Smooth muscle cell (in vitro differentiated cells): ENCODE measurements at regions not wholly inside any gene's neighbourhood (a gene's known extent, or its start where the extent isn't known, plus 50 kb on each side); places are given as distances from the start of the nearest gene placed in this dataset.

Experiments used
- DNase-seq: peaks from one replicate; lab custom pipeline; 2025; ENCODE audit not compliant: unreplicated experiment; lab: John Stamatoyannopoulos, UW
- H2AFZ ChIP-seq: fragments of 200-600 bp; sonication (generic); 2 replicates; pipeline ENCODE4 v1.6.0; 2016; ENCODE audit warnings: antibody characterized with exemption, low read depth, mild to moderate bottlenecking
- H3F3A ChIP-seq: fragments of 200-600 bp; sonication (generic); 2 replicates; pipeline ENCODE4 v1.6.0; 2017; ENCODE audit warnings: antibody characterized with exemption, low read depth
- H3K27ac ChIP-seq: fragments of 200-600 bp; sonication (generic); 2 replicates; pipeline ENCODE4 v1.5.1; 2016; ENCODE audit warnings: low read depth, mild to moderate bottlenecking
- H3K27me3 ChIP-seq: fragments of 200-600 bp; sonication (generic); 2 replicates; pipeline ENCODE4 v1.6.1; 2016; ENCODE audit warnings: low read depth, mild to moderate bottlenecking
- H3K36me3 ChIP-seq: fragments of 200-600 bp; sonication (generic); 2 replicates; pipeline ENCODE4 v1.5.1; 2016; ENCODE audit warnings: low read depth
- H3K4me1 ChIP-seq: fragments of 200-600 bp; sonication (generic); 2 replicates; pipeline ENCODE4 v1.5.1; 2016; ENCODE audit warnings: low read depth
- H3K4me2 ChIP-seq: fragments of 200-600 bp; sonication (generic); 2 replicates; pipeline ENCODE4 v1.6.0; 2016; ENCODE audit warnings: mild to moderate bottlenecking
- H3K4me3 ChIP-seq: fragments of 200-600 bp; sonication (generic); 2 replicates; pipeline ENCODE4 v1.5.1; 2016; ENCODE audit warnings: mild to moderate bottlenecking
- H3K79me2 ChIP-seq: fragments of 200-600 bp; sonication (generic); 2 replicates; pipeline ENCODE4 v1.6.0; 2016; ENCODE audit warnings: low read depth, mild to moderate bottlenecking
- H3K9ac ChIP-seq: fragments of 200-600 bp; sonication (generic); 2 replicates; pipeline ENCODE4 v1.6.0; 2016; ENCODE audit warnings: low read depth
- H3K9me3 ChIP-seq: fragments of 200-600 bp; sonication (generic); replicated peaks from 2 replicates; pipeline ENCODE4 v1.5.1; 2016; ENCODE audit warnings: low read depth
- H4K20me1 ChIP-seq: fragments of 200-600 bp; sonication (generic); 2 replicates; pipeline ENCODE4 v1.6.0; 2016; ENCODE audit warnings: low read depth
- CTCF ChIP-seq: fragments of 200-600 bp; sonication (generic); IDR thresholded peaks from 2 replicates; pipeline ENCODE4 v1.5.1; 2017; ENCODE audit warnings: borderline replicate concordance, mild to moderate bottlenecking, antibody characterized with exemption; ENCODE audit not compliant: insufficient read depth, poor library complexity, severe bottlenecking
- WGBS: methylation state at CpG from one replicate; pipeline ENCODE4 v1.1.7; 2016; ENCODE audit warnings: low lambda C conversion rate; 5-methylcytosine and 5-hydroxymethylcytosine counted together

GRCh38 chr2:104493698-104494097 lies 360.2 kb upstream of the POU3F3 start:
- Histone ChIP-seq H3K36me3 (no peaks in the 10 kb centered on the region), H3K27me3 (no peaks in the 10 kb centered on the region), H2AFZ (no peak overlapping the region), H3K9me3 (no peaks in the 10 kb centered on the region), H3K9ac (no peak overlapping the region), H3K27ac (no peak overlapping the region), H3K79me2 (no peaks in the 10 kb centered on the region), H3F3A (no peaks in the 10 kb centered on the region), H3K4me3 (no peak overlapping the region), H4K20me1 (no peaks in the 10 kb centered on the region), H3K4me2 (no peak overlapping the region), H3K4me1 (no peaks in the 10 kb centered on the region)
- DNase-seq, result no peak
- no peak for TF ChIP-seq CTCF
- WGBS, result 56% methylated on average over 1 of the region's 1 CpG

DNA sequence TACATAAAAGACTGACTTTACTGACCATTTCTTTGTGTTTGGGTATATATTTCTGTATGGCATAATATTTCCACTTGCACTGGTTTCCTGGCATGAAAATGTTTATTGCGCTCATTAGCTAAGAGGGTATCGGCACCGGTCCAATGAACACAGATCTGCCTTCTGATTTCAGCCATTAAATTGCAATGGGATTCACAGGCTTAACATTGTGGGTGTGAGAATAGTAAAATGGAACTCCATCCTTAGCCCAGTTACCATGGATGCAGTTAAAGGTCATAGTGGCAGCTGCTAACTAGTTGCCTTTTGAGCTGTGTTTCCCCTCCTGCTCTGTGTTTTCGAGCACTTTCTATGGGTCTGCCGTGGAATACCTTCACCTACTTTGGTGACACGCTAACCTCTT lies 352.6 kb upstream of the POU3F3 start:
- H3F3A ChIP-seq, result no peaks in the 10 kb centered on the region
- no peak overlapping the region for H3K4me2 ChIP-seq
- no peaks in the 10 kb centered on the region for H3K79me2 ChIP-seq
- H3K36me3 ChIP-seq, result no peaks in the 10 kb centered on the region
- 91% methylated on average over 6 of the region's 6 CpGs for WGBS
- no peaks in the 10 kb centered on the region for H3K27me3 ChIP-seq
- no peak overlapping the region for H3K27ac ChIP-seq
- no peak overlapping the region for H3K4me3 ChIP-seq
- H2AFZ ChIP-seq, result no peak overlapping the region
- H3K9ac ChIP-seq, result no peak overlapping the region
- H3K9me3 ChIP-seq, result no peaks in the 10 kb centered on the region
- H3K4me1 ChIP-seq, result no peaks in the 10 kb centered on the region
- no peaks in the 10 kb centered on the region for H4K20me1 ChIP-seq
- TF ChIP-seq CTCF, result no peak
- DNase-seq, result no peak

GRCh38 chr2:104501929-104502328 lies 352.0 kb upstream of the POU3F3 start:
- Histone ChIP-seq H4K20me1 (no peaks in the 10 kb centered on the region), H3K4me1 (no peaks in the 10 kb centered on the region), H3K9ac (no peak overlapping the region), H3K79me2 (no peaks in the 10 kb centered on the region), H3F3A (no peaks in the 10 kb centered on the region), H3K9me3 (no peaks in the 10 kb centered on the region), H2AFZ (no peak overlapping the region), H3K27ac (no peak overlapping the region), H3K27me3 (no peaks in the 10 kb centered on the region), H3K4me3 (no peak overlapping the region), H3K4me2 (no peak overlapping the region), H3K36me3 (no peaks in the 10 kb centered on the region)
- DNase-seq, result no peak
- no peak for TF ChIP-seq CTCF
- WGBS, result 94% methylated on average over 14 of the region's 14 CpGs

DNA sequence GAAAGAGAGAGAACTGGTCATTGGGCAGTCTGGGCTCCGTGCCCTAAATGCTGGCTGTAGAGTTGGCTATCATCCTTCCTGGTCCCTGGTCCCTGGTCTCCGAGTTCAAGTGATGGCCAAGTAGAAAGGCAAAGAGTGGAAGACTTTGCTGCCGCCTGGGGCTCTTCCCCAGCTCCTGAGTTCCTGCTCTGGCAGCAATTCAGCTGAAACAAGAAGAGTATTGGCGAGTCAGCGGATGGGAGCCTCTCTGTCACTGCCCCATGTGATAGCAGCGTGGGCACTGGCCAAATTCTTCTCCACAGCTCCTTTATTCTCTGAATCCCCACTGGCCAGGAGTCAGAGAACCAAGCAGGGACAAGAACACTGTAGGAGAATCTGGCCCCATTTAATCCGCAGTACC lies 351.0 kb upstream of the POU3F3 start:
- H3K27ac ChIP-seq, result no peak overlapping the region
- no peaks in the 10 kb centered on the region for H3K27me3 ChIP-seq
- no peaks in the 10 kb centered on the region for H3K36me3 ChIP-seq
- no peaks in the 10 kb centered on the region for H3K9me3 ChIP-seq
- H3K4me1 ChIP-seq, result no peaks in the 10 kb centered on the region
- no peaks in the 10 kb centered on the region for H3K79me2 ChIP-seq
- H3F3A ChIP-seq, result no peaks in the 10 kb centered on the region
- no peak for TF ChIP-seq CTCF
- no peaks in the 10 kb centered on the region for H4K20me1 ChIP-seq
- WGBS, result 87% methylated on average over 7 of the region's 7 CpGs
- no peak for DNase-seq
- no peak overlapping the region for H3K4me2 ChIP-seq
- no peak overlapping the region for H3K4me3 ChIP-seq
- H2AFZ ChIP-seq, result no peak overlapping the region
- H3K9ac ChIP-seq, result no peak overlapping the region
